ENCODE measurements at regions not wholly inside any gene's neighbourhood (a gene's known extent, or its start where the extent isn't known, plus 50 kb on each side); places are given as distances from the start of the nearest gene placed in this dataset.

DNA sequence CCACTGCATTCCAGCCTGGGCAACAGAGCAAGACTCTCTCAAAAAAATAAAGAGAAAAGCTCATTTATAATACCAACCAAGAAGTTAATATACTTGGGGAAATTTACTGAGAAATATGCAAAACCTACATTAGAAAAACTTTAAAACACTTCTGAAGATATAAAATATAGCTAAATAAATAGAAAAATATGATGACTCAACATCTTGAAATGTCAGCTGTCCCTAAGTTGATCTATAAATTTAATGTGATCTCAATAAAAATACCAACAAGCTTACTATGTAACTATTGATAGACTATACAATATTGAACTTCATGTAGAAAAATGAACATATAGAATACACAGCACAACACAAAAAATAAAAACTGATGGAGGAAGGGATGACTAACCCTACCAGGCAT lies 87.5 kb upstream of the INTU start:
- TF ChIP-seq, protein P1, sequence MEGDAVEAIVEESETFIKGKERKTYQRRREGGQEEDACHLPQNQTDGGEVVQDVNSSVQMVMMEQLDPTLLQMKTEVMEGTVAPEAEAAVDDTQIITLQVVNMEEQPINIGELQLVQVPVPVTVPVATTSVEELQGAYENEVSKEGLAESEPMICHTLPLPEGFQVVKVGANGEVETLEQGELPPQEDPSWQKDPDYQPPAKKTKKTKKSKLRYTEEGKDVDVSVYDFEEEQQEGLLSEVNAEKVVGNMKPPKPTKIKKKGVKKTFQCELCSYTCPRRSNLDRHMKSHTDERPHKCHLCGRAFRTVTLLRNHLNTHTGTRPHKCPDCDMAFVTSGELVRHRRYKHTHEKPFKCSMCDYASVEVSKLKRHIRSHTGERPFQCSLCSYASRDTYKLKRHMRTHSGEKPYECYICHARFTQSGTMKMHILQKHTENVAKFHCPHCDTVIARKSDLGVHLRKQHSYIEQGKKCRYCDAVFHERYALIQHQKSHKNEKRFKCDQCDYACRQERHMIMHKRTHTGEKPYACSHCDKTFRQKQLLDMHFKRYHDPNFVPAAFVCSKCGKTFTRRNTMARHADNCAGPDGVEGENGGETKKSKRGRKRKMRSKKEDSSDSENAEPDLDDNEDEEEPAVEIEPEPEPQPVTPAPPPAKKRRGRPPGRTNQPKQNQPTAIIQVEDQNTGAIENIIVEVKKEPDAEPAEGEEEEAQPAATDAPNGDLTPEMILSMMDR (IDR thresholded peaks at IDR 0.05): no peak
- TF ChIP-seq POLR2A (IDR thresholded peaks at IDR 0.05): no peak
- no peak for TF ChIP-seq EP300 (IDR thresholded peaks at IDR 0.05)
